HK-2 (cell line): ENCODE measurements at regions not wholly inside any gene's neighbourhood (a gene's known extent, or its start where the extent isn't known, plus 50 kb on each side); places are given as distances from the start of the nearest gene placed in this dataset.
"Not testable (repeated sequence)": the region's sequence is repeated elsewhere in the genome, so short reads cannot be mapped to it uniquely, and the experiment has no call there.

Experiments
- DNase-seq: peaks from one replicate; pipeline ENCODE4 v3.0.0-alpha.2; 2018; ENCODE audit not compliant: unreplicated experiment

- DNase-seq, result no peak
Measured at GRCh38 chr9:82052081-82052480, 63.5 kb downstream of the SPATA31D1 start.

GRCh38 chr9:82054264-82055015 lies 65.9 kb downstream of the SPATA31D1 start:
- DNase-seq, result no peak

GRCh38 chr9:82057805-82058204 lies 69.2 kb downstream of the SPATA31D1 start:
- no peak for DNase-seq

- not testable (repeated sequence) for DNase-seq
Measured at GRCh38 chr9:82061801-82062200, 73.2 kb downstream of the SPATA31D1 start.

GRCh38 chr9:82062245-82062644 lies 73.7 kb downstream of the SPATA31D1 start:
- DNase-seq, result no peak

- no peak for DNase-seq
Measured at GRCh38 chr9:82073551-82074543, 85.3 kb downstream of the SPATA31D1 start.

- no peak for DNase-seq
Measured at GRCh38 chr9:82080265-82080664, 91.7 kb downstream of the SPATA31D1 start.

- no peak for DNase-seq
Measured at GRCh38 chr9:82081496-82081895, 92.9 kb downstream of the SPATA31D1 start.

GRCh38 chr9:82082563-82082962 lies 94.0 kb downstream of the SPATA31D1 start:
- no peak for DNase-seq

GRCh38 chr9:82088591-82088990 lies 100.0 kb downstream of the SPATA31D1 start:
- DNase-seq, result no peak

GRCh38 chr9:82090046-82090445 lies 101.5 kb downstream of the SPATA31D1 start:
- no peak for DNase-seq

- no peak for DNase-seq
Measured at GRCh38 chr9:82091100-82091499, 102.5 kb downstream of the SPATA31D1 start.

GRCh38 chr9:82091610-82092009 lies 103.0 kb downstream of the SPATA31D1 start:
- DNase-seq, result no peak

GRCh38 chr9:82101475-82101874 lies 112.9 kb downstream of the SPATA31D1 start:
- DNase-seq, result no peak

GRCh38 chr9:82104252-82104651 lies 115.7 kb downstream of the SPATA31D1 start:
- DNase-seq, result no peak

- DNase-seq, result no peak
Measured at GRCh38 chr9:82105729-82106128, 117.2 kb downstream of the SPATA31D1 start.

- DNase-seq, result no peak
Measured at GRCh38 chr9:82106536-82106935, 118.0 kb downstream of the SPATA31D1 start.

- no peak for DNase-seq
Measured at GRCh38 chr9:82108474-82108873, 119.9 kb downstream of the SPATA31D1 start.

- no peak for DNase-seq
Measured at GRCh38 chr9:82108941-82109340, 120.4 kb downstream of the SPATA31D1 start.

- DNase-seq, result no peak
Measured at GRCh38 chr9:82109626-82110025, 121.1 kb downstream of the SPATA31D1 start.

- no peak for DNase-seq
Measured at GRCh38 chr9:82110881-82111280, 122.3 kb downstream of the SPATA31D1 start.

GRCh38 chr9:82115331-82115730 lies 126.8 kb downstream of the SPATA31D1 start:
- no peak for DNase-seq

- no peak for DNase-seq
Measured at GRCh38 chr9:82115900-82116299, 127.3 kb downstream of the SPATA31D1 start.
